NCI-H2081 (cell line): ENCODE measurements at regions not wholly inside any gene's neighbourhood (a gene's known extent, or its start where the extent isn't known, plus 50 kb on each side); places are given as distances from the start of the nearest gene placed in this dataset.

Experiments
- DNase-seq, 2 experiments: peaks; one replicate each; lab custom pipeline; 2025; lab: John Stamatoyannopoulos, UW

- DNase-seq = no peak
Observed at GRCh38 chr2:122988395-122989221, 1036.5 kb upstream of the CNTNAP5 start.

- no peak for DNase-seq
Observed at GRCh38 chr2:122993592-122993991, 1031.5 kb upstream of the CNTNAP5 start.

GRCh38 chr2:122999258-122999657 is 1025.8 kb upstream of the CNTNAP5 start:
- DNase-seq = no peak

- DNase-seq = no peak
Observed at GRCh38 chr2:122999821-123000220, 1025.3 kb upstream of the CNTNAP5 start.

- DNase-seq = no peak
Observed at GRCh38 chr2:123002660-123003248, 1022.3 kb upstream of the CNTNAP5 start.

GRCh38 chr2:123015186-123015585 is 1009.9 kb upstream of the CNTNAP5 start:
- DNase-seq = no peak

- no peak for DNase-seq
Observed at GRCh38 chr2:123035541-123035940, 989.5 kb upstream of the CNTNAP5 start.

- DNase-seq = no peak
Observed at GRCh38 chr2:123036300-123036699, 988.8 kb upstream of the CNTNAP5 start.

- no peak for DNase-seq
Observed at GRCh38 chr2:123040506-123040905, 984.6 kb upstream of the CNTNAP5 start.

GRCh38 chr2:123043458-123043857 is 981.6 kb upstream of the CNTNAP5 start:
- DNase-seq = no peak

GRCh38 chr2:123045713-123046112 is 979.4 kb upstream of the CNTNAP5 start:
- no peak for DNase-seq

GRCh38 chr2:123047186-123047585 is 977.9 kb upstream of the CNTNAP5 start:
- DNase-seq = no peak

- DNase-seq = no peak
Observed at GRCh38 chr2:123051136-123051535, 974.0 kb upstream of the CNTNAP5 start.

- DNase-seq = no peak
Observed at GRCh38 chr2:123061534-123061933, 963.6 kb upstream of the CNTNAP5 start.

- no peak for DNase-seq
Observed at GRCh38 chr2:123073371-123073770, 951.7 kb upstream of the CNTNAP5 start.

GRCh38 chr2:123073956-123074355 is 951.1 kb upstream of the CNTNAP5 start:
- no peak for DNase-seq

- no peak for DNase-seq
Observed at GRCh38 chr2:123077101-123077500, 948.0 kb upstream of the CNTNAP5 start.

- DNase-seq = no peak
Observed at GRCh38 chr2:123080331-123080730, 944.8 kb upstream of the CNTNAP5 start.

GRCh38 chr2:123085484-123085883 is 939.6 kb upstream of the CNTNAP5 start:
- no peak for DNase-seq

GRCh38 chr2:123086613-123087385 is 938.3 kb upstream of the CNTNAP5 start:
- no peak for DNase-seq

GRCh38 chr2:123091471-123091870 is 933.6 kb upstream of the CNTNAP5 start:
- DNase-seq = no peak

GRCh38 chr2:123093199-123093598 is 931.9 kb upstream of the CNTNAP5 start:
- no peak for DNase-seq
